A673 (cell line): ENCODE measurements at regions not wholly inside any gene's neighbourhood (a gene's known extent, or its start where the extent isn't known, plus 50 kb on each side); places are given as distances from the start of the nearest gene placed in this dataset.

Experiments
- BruUV-seq: library from RNA; stranded (reverse); fragments of 400-500 nt; replicated peaks from 2 replicates; lab custom pipeline; 2021; lab: Mats Ljungman, UMichigan
- CTCF ChIA-PET: fragments of 300-600 bp; sonication (Branson Sonifier 250); formaldehyde crosslinking; loops from one replicate; lab custom pipeline; 2022; ENCODE audit warnings: antibody characterized with exemption; lab: Charles Lee
- POLR2A ChIA-PET: fragments of 300-600 bp; sonication (Branson Sonifier 250); formaldehyde crosslinking; loops from one replicate; lab custom pipeline; 2022; ENCODE audit warnings: antibody characterized with exemption; ENCODE audit not compliant: low non-redundant PET; lab: Charles Lee
- DNase-seq: peaks from one replicate; pipeline ENCODE4 v3.0.0-alpha.2; 2015; ENCODE audit warnings: low spot score
- H3K27ac ChIP-seq: fragments of 200-600 bp; sonication (generic); 2 replicates; pipeline ENCODE4 v1.5.1; 2016; ENCODE audit warnings: mixed run types, low read depth, mild to moderate bottlenecking, mixed read lengths, antibody characterized with exemption, low read length; ENCODE audit not compliant: poor library complexity, severe bottlenecking
- H3K27me3 ChIP-seq: fragments of 200-600 bp; sonication (generic); replicated peaks from 2 replicates; pipeline ENCODE4 v1.6.1; 2017; ENCODE audit warnings: mixed run types, low read depth, mild to moderate bottlenecking, mixed read lengths, antibody characterized with exemption, low read length; ENCODE audit not compliant: insufficient read depth, poor library complexity
- H3K36me3 ChIP-seq: fragments of 200-600 bp; sonication (generic); 2 replicates; pipeline ENCODE4 v1.6.1; 2016; ENCODE audit warnings: mixed run types, mild to moderate bottlenecking, mixed read lengths, antibody characterized with exemption, low read length; ENCODE audit not compliant: insufficient read depth, poor library complexity, severe bottlenecking
- H3K4me1 ChIP-seq: fragments of 200-600 bp; sonication (generic); 2 replicates; pipeline ENCODE4 v1.6.1; 2017; ENCODE audit warnings: mixed run types, mild to moderate bottlenecking, mixed read lengths, antibody characterized with exemption, low read length; ENCODE audit not compliant: insufficient read depth, poor library complexity, severe bottlenecking
- H3K4me3 ChIP-seq: fragments of 200-600 bp; sonication (generic); 2 replicates; pipeline ENCODE4 v1.5.1; 2016; ENCODE audit warnings: low read depth, mixed run types, mild to moderate bottlenecking, mixed read lengths, low read length; ENCODE audit not compliant: poor library complexity, severe bottlenecking
- H3K9me3 ChIP-seq: fragments of 200-600 bp; sonication (generic); 2 replicates; pipeline ENCODE4 v1.6.1; 2016; ENCODE audit warnings: mixed run types, low read depth, mild to moderate bottlenecking, mixed read lengths, antibody characterized with exemption, low read length; ENCODE audit not compliant: poor library complexity, severe bottlenecking
- CTCF ChIP-seq: fragments of 300-800, 200-600 bp; sonication (generic); conservative IDR thresholded peaks from 2 replicates; pipeline ENCODE4 v1.5.1; 2017; ENCODE audit warnings: low read depth, mild to moderate bottlenecking, antibody characterized with exemption, low read length, moderate library complexity, mixed read lengths
- EZH2 ChIP-seq: fragments of 200-600 bp; sonication (generic); IDR thresholded peaks from 2 replicates; pipeline ENCODE4 v1.6.1; 2017; ENCODE audit warnings: borderline replicate concordance, low read depth, mild to moderate bottlenecking, mixed read lengths, antibody characterized with exemption, low read length; ENCODE audit not compliant: poor library complexity, severe bottlenecking
- intact Hi-C: fragments of 100-400 bp; cut with micrococcal nuclease; formaldehyde crosslinking; loops from one replicate; pipeline ENCODE4 v1.10.0; 2022; ENCODE audit not compliant: unreplicated experiment

- H3K9me3 ChIP-seq, result no peaks in the 10 kb centered on the region
- H3K36me3 ChIP-seq, result no peaks in the 10 kb centered on the region
- DNase-seq, result no peak
- H3K4me3 ChIP-seq, result no peak overlapping the region
- H3K27ac ChIP-seq, result no peak overlapping the region
- H3K27me3 ChIP-seq, result no peaks in the 10 kb centered on the region
- TF ChIP-seq CTCF, result no peak
- no peak for TF ChIP-seq EZH2
- ChIA-PET CTCF (no interaction called here), POLR2A (no interaction called here)
- no TSS peak for BruUV-seq
- no peaks in the 10 kb centered on the region for H3K4me1 ChIP-seq
- intact Hi-C loops, result no loop called here
Observed at GRCh38 chr1:221839321-221839720, 97.4 kb upstream of the DUSP10 start.

GRCh38 chr1:221837896-221838295 is 96.0 kb upstream of the DUSP10 start:
- intact Hi-C loops, result no loop called here
- CTCF ChIA-PET, result no interaction called here
- no peak for TF ChIP-seq EZH2
- no peak for TF ChIP-seq CTCF

GRCh38 chr1:221834698-221835513 is 93.0 kb upstream of the DUSP10 start:
- Histone ChIP-seq H3K4me3 (no peak overlapping the region), H3K36me3 (no peaks in the 10 kb centered on the region), H3K27ac (no peak overlapping the region), H3K27me3 (no peaks in the 10 kb centered on the region), H3K9me3 (no peaks in the 10 kb centered on the region), H3K4me1 (no peaks in the 10 kb centered on the region)
- ChIA-PET POLR2A (no interaction called here), CTCF (no interaction called here)
- intact Hi-C loops, result no loop called here
- no TSS peak for BruUV-seq
- TF ChIP-seq CTCF, result no peak
- TF ChIP-seq EZH2, result no peak
- DNase-seq, result no peak

More at GRCh38 chr1:221837896-221838295, 96.0 kb upstream of the DUSP10 start:
- no peaks in the 10 kb centered on the region for H3K9me3 ChIP-seq
- no peaks in the 10 kb centered on the region for H3K4me1 ChIP-seq
- no peak overlapping the region for H3K4me3 ChIP-seq
- POLR2A ChIA-PET, result interaction anchor here (0.7 kb wide), 1 partner anchor 96 kb away, joined by 3 read pairs; the partner anchor contains the start of gene DUSP10
- H3K27me3 ChIP-seq, result no peaks in the 10 kb centered on the region
- DNase-seq, result no peak
- BruUV-seq, result no TSS peak
- no peaks in the 10 kb centered on the region for H3K36me3 ChIP-seq
- no peak overlapping the region for H3K27ac ChIP-seq
